ENCODE measurements at regions not wholly inside any gene's neighbourhood (a gene's known extent, or its start where the extent isn't known, plus 50 kb on each side); places are given as distances from the start of the nearest gene placed in this dataset.
"Not testable (repeated sequence)": the region's sequence is repeated elsewhere in the genome, so short reads cannot be mapped to it uniquely, and the experiment has no call there.

- not testable (repeated sequence) for TF ChIP-seq FOXP2 (optimal IDR thresholded peaks at IDR 0.05; ENCODE audit: control extremely low read depth, extremely low read length, insufficient read depth); EZH2 (IDR thresholded peaks at IDR 0.05)
These were observed 207.9 kb downstream of the TMEM121 start for GRCh38 chr14:105734241-105734640.

All from SK-N-MC (cell line).